Fibroblast of lung (primary cell): ENCODE measurements at regions not wholly inside any gene's neighbourhood (a gene's known extent, or its start where the extent isn't known, plus 50 kb on each side); places are given as distances from the start of the nearest gene placed in this dataset.
A peak's percentile ranks its signal among the peaks of the same experiment; 100 is the strongest.

Experiments
- DNase-seq, 2 donors: peaks; one replicate each; pipeline versions ENCODE4 v3.0.0 to v3.0.0-alpha.2; 2010; ENCODE audit warnings: low read depth in 2 of 2
- H2AFZ ChIP-seq: 2 replicates; pipeline ENCODE4 v1.5.1; 2012; ENCODE audit warnings: low read length, control low read depth, inconsistent platforms
- H3K27ac ChIP-seq: 2 replicates; pipeline ENCODE4 v1.5.1; 2011; ENCODE audit warnings: low read length, control low read depth; ENCODE audit not compliant: insufficient read depth
- H3K27me3 ChIP-seq: 2 replicates; pipeline ENCODE4 v1.5.1; 2011; ENCODE audit warnings: mild to moderate bottlenecking, low read length; ENCODE audit not compliant: control insufficient read depth, insufficient read depth
- H3K36me3 ChIP-seq: 2 replicates; pipeline ENCODE4 v1.5.1; 2011; ENCODE audit warnings: low read length; ENCODE audit not compliant: control insufficient read depth, insufficient read depth
- H3K4me1 ChIP-seq: 2 replicates; pipeline ENCODE4 v1.5.1; 2011; ENCODE audit warnings: low read length; ENCODE audit not compliant: control insufficient read depth, insufficient read depth; ENCODE audit errors: extremely low read depth
- H3K4me2 ChIP-seq: 2 replicates; pipeline ENCODE4 v1.5.1; 2011; ENCODE audit warnings: low read length, control low read depth; ENCODE audit not compliant: insufficient read depth; ENCODE audit errors: extremely low read depth
- H3K4me3 ChIP-seq, 4 experiments: fragments of 200-600 bp in 1 of 4; sonication (generic) in 1 of 4; replicated peaks in 1 of 4; 2 replicates each; pipeline ENCODE4 v1.5.1; 2011 to 2016; ENCODE audit warnings: low read length in 4 of 4, low read depth in 3 of 4, mild to moderate bottlenecking in 3 of 4, control low read depth in 2 of 4, inconsistent platforms in 1 of 4, mixed read lengths in 1 of 4; ENCODE audit not compliant: insufficient read depth in 1 of 4; ENCODE audit errors: control extremely low read depth in 1 of 4
- H3K79me2 ChIP-seq: 2 replicates; pipeline ENCODE4 v1.5.1; 2012; ENCODE audit warnings: mild to moderate bottlenecking, low read length, inconsistent platforms; ENCODE audit not compliant: control insufficient read depth, insufficient read depth
- H3K9ac ChIP-seq: 2 replicates; pipeline ENCODE4 v1.5.1; 2011; ENCODE audit warnings: mild to moderate bottlenecking, low read length, control low read depth; ENCODE audit not compliant: insufficient read depth
- H3K9me3 ChIP-seq: 2 replicates; pipeline ENCODE4 v1.5.1; 2012; ENCODE audit warnings: low read depth, low read length; ENCODE audit not compliant: control insufficient read depth, insufficient read depth
- H4K20me1 ChIP-seq: 2 replicates; pipeline ENCODE4 v1.5.1; 2011; ENCODE audit warnings: low read length; ENCODE audit not compliant: control insufficient read depth, insufficient read depth; ENCODE audit errors: extremely low read depth
- CTCF ChIP-seq, 2 donors: IDR thresholded peaks in 1 of 2; conservative IDR thresholded peaks in 1 of 2; 1 replicate in 1 of 2; 2 replicates in 1 of 2; pipeline ENCODE4 v1.5.1; 2011 to 2012; ENCODE audit warnings: low read length in 2 of 2, control low read depth in 1 of 2, inconsistent platforms in 1 of 2, low read depth in 1 of 2, mild to moderate bottlenecking in 1 of 2
- EZH2 ChIP-seq: IDR thresholded peaks from 2 replicates; pipeline ENCODE4 v1.5.1; 2012; ENCODE audit warnings: low read length, control low read depth, mild to moderate bottlenecking; ENCODE audit errors: missing control alignments

- no peak overlapping the region for H3K27ac ChIP-seq
- no peaks in the 10 kb centered on the region for H4K20me1 ChIP-seq
- no peaks in the 10 kb centered on the region for H3K36me3 ChIP-seq
- no peak overlapping the region for H3K4me3 ChIP-seq
- H3K4me1 ChIP-seq: no peaks in the 10 kb centered on the region
- H3K79me2 ChIP-seq: no peaks in the 10 kb centered on the region
- DNase-seq: no peak
- no peaks in the 10 kb centered on the region for H3K27me3 ChIP-seq
- no peaks in the 10 kb centered on the region for H3K9me3 ChIP-seq
- no peak overlapping the region for H3K9ac ChIP-seq
- TF ChIP-seq EZH2: no peak
- no peak for TF ChIP-seq CTCF (conservative IDR thresholded peaks at IDR 0.05 in 1 of 2, IDR thresholded peaks at IDR 0.05 in 1 of 2; ENCODE audit: low read depth in 1 of 2, low read length in 2 of 2)
- H2AFZ ChIP-seq: no peak overlapping the region
- no peak overlapping the region for H3K4me2 ChIP-seq
Observed at GRCh38 chr4:175253184-175253902, 335.2 kb downstream of the ADAM29 start.

GRCh38 chr4:175263537-175263936 lies 345.4 kb downstream of the ADAM29 start:
- H3K79me2 ChIP-seq: no peaks in the 10 kb centered on the region
- no peak for TF ChIP-seq CTCF (conservative IDR thresholded peaks at IDR 0.05 in 1 of 2, IDR thresholded peaks at IDR 0.05 in 1 of 2; ENCODE audit: low read depth in 1 of 2, low read length in 2 of 2)
- no peak for TF ChIP-seq EZH2

GRCh38 chr4:175271010-175271630 lies 353.0 kb downstream of the ADAM29 start:
- Histone ChIP-seq H2AFZ (no peak overlapping the region), H3K9ac (no peak overlapping the region), H3K27me3 (no peaks in the 10 kb centered on the region), H3K9me3 (no peaks in the 10 kb centered on the region), H3K4me3 (no peak overlapping the region), H3K36me3 (no peaks in the 10 kb centered on the region), H3K79me2 (no peaks in the 10 kb centered on the region), H3K27ac (no peak overlapping the region), H4K20me1 (no peaks in the 10 kb centered on the region), H3K4me2 (no peak overlapping the region), H3K4me1 (no peaks in the 10 kb centered on the region)
- TF ChIP-seq CTCF (conservative IDR thresholded peaks at IDR 0.05 in 1 of 2, IDR thresholded peaks at IDR 0.05 in 1 of 2; ENCODE audit: low read depth in 1 of 2, low read length in 2 of 2) (no peak), EZH2 (no peak)
- no peak for DNase-seq

More at GRCh38 chr4:175263537-175263936, 345.4 kb downstream of the ADAM29 start:
- Histone ChIP-seq H3K4me2 (no peak overlapping the region), H3K27me3 (no peaks in the 10 kb centered on the region), H4K20me1 (no peaks in the 10 kb centered on the region), H3K4me3 (no peak overlapping the region), H3K4me1 (no peaks in the 10 kb centered on the region), H3K27ac (no peak overlapping the region), H3K9me3 (no peaks in the 10 kb centered on the region), H3K36me3 (no peaks in the 10 kb centered on the region), H3K9ac (no peak overlapping the region), H2AFZ (no peak overlapping the region)
- DNase-seq: peak in 1 of 2 donors; percentile 17
